ENCODE measurements at regions not wholly inside any gene's neighbourhood (a gene's known extent, or its start where the extent isn't known, plus 50 kb on each side); places are given as distances from the start of the nearest gene placed in this dataset.

- TF ChIP-seq EZH2 (IDR thresholded peaks at IDR 0.05; ENCODE audit: borderline replicate concordance, insufficient read depth, low read depth, low read length, poor library complexity, severe bottlenecking) = no peak
- TF ChIP-seq CTCF (IDR thresholded peaks at IDR 0.05) = no peak
These were observed 328.9 kb downstream of the DEPDC1B start for GRCh38 chr5:60371065-60371464.
